H1 (cell line): ENCODE measurements at regions not wholly inside any gene's neighbourhood (a gene's known extent, or its start where the extent isn't known, plus 50 kb on each side); places are given as distances from the start of the nearest gene placed in this dataset.

ENCODE experiments used
- CTCF ChIA-PET: fragments of 300-600 bp; sonication (Branson Sonifier 250); formaldehyde crosslinking; loops from one replicate; lab custom pipeline; 2021; ENCODE audit not compliant: partially characterized antibody; lab: Charles Lee
- POLR2A ChIA-PET: fragments of 300-600 bp; sonication (Branson Sonifier 250); formaldehyde crosslinking; loops from one replicate; lab custom pipeline; 2021; ENCODE audit warnings: inconsistent platforms; ENCODE audit not compliant: partially characterized antibody; lab: Charles Lee
- DNase-seq, 2 experiments: peaks; one replicate each; pipeline versions ENCODE4 v3.0.0 to v3.0.0-alpha.2; 2010 to 2022; ENCODE audit warnings: low spot score in 2 of 2, low read depth in 1 of 2, mixed read lengths in 1 of 2
- FAIRE-seq: peaks from 2 replicates; lab custom pipeline; 2011; peaks lifted over from hg19 to GRCh38; lab: Jason Lieb, UNC
- H2AFZ ChIP-seq: 2 replicates; pipeline ENCODE4 v1.8.1; 2012; ENCODE audit warnings: low read length, inconsistent platforms
- H2AK5ac ChIP-seq: 2 replicates; pipeline ENCODE4 v1.6.1; 2013; ENCODE audit warnings: low read depth, low read length
- H2BK120ac ChIP-seq: replicated peaks from 2 replicates; pipeline ENCODE3; 2013; ENCODE audit warnings: low read depth, low read length, inconsistent platforms
- H2BK12ac ChIP-seq: 2 replicates; pipeline ENCODE4 v1.6.1; 2013; ENCODE audit warnings: low read depth, low read length
- H2BK15ac ChIP-seq: 2 replicates; pipeline ENCODE4 v1.6.1; 2013; ENCODE audit warnings: low read length
- H2BK20ac ChIP-seq: 2 replicates; pipeline ENCODE4 v1.6.1; 2013; ENCODE audit warnings: low read length
- H2BK5ac ChIP-seq: 2 replicates; pipeline ENCODE4 v1.6.1; 2013; ENCODE audit warnings: low read depth, low read length
- H3K14ac ChIP-seq: 2 replicates; pipeline ENCODE4 v1.6.1; 2013; ENCODE audit warnings: inconsistent platforms; ENCODE audit not compliant: insufficient read length
- H3K18ac ChIP-seq: 2 replicates; pipeline ENCODE4 v1.6.1; 2013; ENCODE audit warnings: low read length; ENCODE audit errors: extremely low read depth
- H3K23ac ChIP-seq: 2 replicates; pipeline ENCODE4 v1.6.1; 2013; ENCODE audit warnings: inconsistent platforms; ENCODE audit not compliant: insufficient read length
- H3K23me2 ChIP-seq: 2 replicates; pipeline ENCODE4 v1.6.1; 2013; ENCODE audit warnings: low read depth, low read length
- H3K27ac ChIP-seq: 2 replicates; pipeline ENCODE4 v1.6.1; 2011; ENCODE audit warnings: low read depth, low read length, inconsistent platforms
- H3K27me3 ChIP-seq, 4 experiments: replicated peaks in 1 of 4; 1 replicate in 1 of 4; 2 replicates in 3 of 4; pipeline versions ENCODE4 v1.6.1 to v1.8.1; 2011 to 2013; ENCODE audit warnings: low read length in 3 of 4, mild to moderate bottlenecking in 3 of 4, inconsistent platforms in 2 of 4, mixed read lengths in 2 of 4, moderate library complexity in 1 of 4; ENCODE audit not compliant: control insufficient read depth in 3 of 4, insufficient read depth in 3 of 4; ENCODE audit errors: extremely low read depth in 1 of 4
- H3K36me3 ChIP-seq, 4 experiments: 2 replicates each; pipeline versions ENCODE4 v1.6.1 to v1.8.1; 2011 to 2013; ENCODE audit warnings: mild to moderate bottlenecking in 4 of 4, low read length in 3 of 4, moderate library complexity in 2 of 4, control low read depth in 1 of 4, inconsistent platforms in 1 of 4; ENCODE audit not compliant: insufficient read depth in 4 of 4, control insufficient read depth in 2 of 4
- H3K4ac ChIP-seq: replicated peaks from 2 replicates; pipeline ENCODE3; 2013; ENCODE audit warnings: low read length, low read depth, mixed read lengths, inconsistent platforms; ENCODE audit not compliant: insufficient read length
- H3K4me1 ChIP-seq, 4 experiments: replicated peaks in 1 of 4; 1 replicate in 1 of 4; 2 replicates in 3 of 4; pipeline versions ENCODE4 v1.6.1 to v1.8.1; 2011 to 2013; ENCODE audit warnings: low read length in 3 of 4, inconsistent platforms in 2 of 4, mixed read lengths in 1 of 4; ENCODE audit not compliant: insufficient read depth in 4 of 4, control insufficient read depth in 3 of 4
- H3K4me2 ChIP-seq, 2 experiments: 2 replicates each; pipeline versions ENCODE4 v1.6.1 to v1.8.1; 2011 to 2013; ENCODE audit warnings: low read depth in 2 of 2, low read length in 2 of 2, control low read depth in 1 of 2, inconsistent platforms in 1 of 2, mild to moderate bottlenecking in 1 of 2; ENCODE audit not compliant: insufficient read depth in 1 of 2
- H3K4me3 ChIP-seq, 4 experiments: fragments of 200-600, 300-600 bp in 1 of 4; sonication (generic), shearing (Covaris generic), sonication (Bioruptor Twin) in 1 of 4; 2 replicates each; pipeline versions ENCODE4 v1.5.1 to v1.8.1; 2011 to 2016; ENCODE audit warnings: low read length in 4 of 4, low read depth in 3 of 4, control low read depth in 2 of 4, inconsistent platforms in 2 of 4, mild to moderate bottlenecking in 2 of 4, mixed read lengths in 1 of 4, moderate library complexity in 1 of 4; ENCODE audit not compliant: insufficient read depth in 2 of 4; ENCODE audit errors: extremely low read depth in 1 of 4
- H3K56ac ChIP-seq: replicated peaks from 2 replicates; pipeline ENCODE3; 2013; ENCODE audit warnings: low read depth, mild to moderate bottlenecking, mixed read lengths, low read length, inconsistent platforms; ENCODE audit not compliant: insufficient read length
- H3K79me1 ChIP-seq: 2 replicates; pipeline ENCODE4 v1.6.1; 2013; ENCODE audit warnings: low read depth, low read length, control low read depth
- H3K79me2 ChIP-seq, 2 experiments: 2 replicates each; pipeline versions ENCODE4 v1.6.1 to v1.8.1; 2012 to 2013; ENCODE audit warnings: low read length in 2 of 2, mild to moderate bottlenecking in 2 of 2, inconsistent platforms in 1 of 2; ENCODE audit not compliant: insufficient read depth in 2 of 2, control insufficient read depth in 1 of 2
- H3K9ac ChIP-seq, 4 experiments: replicated peaks in 1 of 4; 1 replicate in 1 of 4; 2 replicates in 3 of 4; pipeline versions ENCODE4 v1.6.1 to v1.8.1; 2011 to 2013; ENCODE audit warnings: low read depth in 3 of 4, low read length in 3 of 4, control low read depth in 2 of 4, mild to moderate bottlenecking in 2 of 4, moderate library complexity in 2 of 4, inconsistent platforms in 1 of 4; ENCODE audit errors: extremely low read depth in 1 of 4
- H3K9me3 ChIP-seq, 2 experiments: 2 replicates each; pipeline versions ENCODE4 v1.6.1 to v1.8.1; 2012 to 2013; ENCODE audit warnings: mild to moderate bottlenecking in 2 of 2, moderate library complexity in 2 of 2, control low read depth in 1 of 2, inconsistent platforms in 1 of 2, low read depth in 1 of 2, low read length in 1 of 2, mixed read lengths in 1 of 2; ENCODE audit not compliant: insufficient read depth in 2 of 2
- H4K20me1 ChIP-seq, 2 experiments: replicated peaks in 1 of 2; 2 replicates each; pipeline versions ENCODE3 to v1.8.1; 2011 to 2013; ENCODE audit warnings: inconsistent platforms in 2 of 2, low read length in 2 of 2, mild to moderate bottlenecking in 1 of 2; ENCODE audit not compliant: insufficient read depth in 2 of 2, control insufficient read depth in 1 of 2
- H4K5ac ChIP-seq: 2 replicates; pipeline ENCODE4 v1.6.1; 2013; ENCODE audit warnings: low read length, low read depth, mixed read lengths, inconsistent platforms; ENCODE audit not compliant: insufficient read length
- H4K8ac ChIP-seq: 2 replicates; pipeline ENCODE4 v1.8.0; 2013; ENCODE audit warnings: mild to moderate bottlenecking, moderate library complexity, low read length, inconsistent platforms; ENCODE audit not compliant: insufficient read depth; ENCODE audit errors: extremely low read depth
- H4K91ac ChIP-seq: replicated peaks from 2 replicates; pipeline ENCODE3; 2013; ENCODE audit warnings: low read length, mixed read lengths, inconsistent platforms; ENCODE audit not compliant: insufficient read length
- CHD1 ChIP-seq: IDR thresholded peaks from 2 replicates; pipeline ENCODE4 v1.6.1; 2012; ENCODE audit warnings: low read depth, low read length, improper control_type of control experiment
- EGR1 ChIP-seq: IDR thresholded peaks from 2 replicates; pipeline ENCODE4 v1.6.1; 2011; ENCODE audit warnings: low read depth, low read length, borderline replicate concordance
- HDAC2 ChIP-seq, 2 experiments: fragments of 300-600 bp in 1 of 2; sonication (generic) in 1 of 2; IDR thresholded peaks; 2 replicates each; pipeline ENCODE4 v1.6.1; 2011 to 2012; ENCODE audit warnings: low read depth in 2 of 2, low read length in 2 of 2, mild to moderate bottlenecking in 2 of 2, moderate library complexity in 2 of 2, borderline replicate concordance in 1 of 2, inconsistent platforms in 1 of 2
- KDM1A ChIP-seq: fragments of 200-600, 300-600 bp; sonication (generic); IDR thresholded peaks from 2 replicates; pipeline ENCODE4 v1.7.1; 2016; ENCODE audit warnings: mild to moderate bottlenecking, low read length, borderline replicate concordance
- KDM4A ChIP-seq: IDR thresholded peaks from one replicate; pipeline ENCODE4 v1.7.1; 2012; ENCODE audit warnings: low read depth, mild to moderate bottlenecking, moderate library complexity, low read length, inconsistent platforms; ENCODE audit not compliant: severe bottlenecking
- RNF2 ChIP-seq: fragments of 200-900, 300-1000 bp; sonication (generic); IDR thresholded peaks from 2 replicates; pipeline ENCODE4 v1.7.1; 2016; ENCODE audit warnings: borderline replicate concordance, low read depth, mild to moderate bottlenecking, antibody characterized with exemption, low read length; ENCODE audit not compliant: poor library complexity, severe bottlenecking; ENCODE audit errors: missing control alignments
- WGBS, 2 experiments: shearing (Covaris generic) in 1 of 2; methylation state at CpG; one replicate each; pipeline versions ENCODE4 v1.1.6 to v1.1.7; 2013 to 2015; ENCODE audit warnings: low lambda C conversion rate in 2 of 2, mixed read lengths in 2 of 2, inconsistent platforms in 1 of 2, low coverage in 1 of 2, missing lambda C conversion rate in 1 of 2; ENCODE audit not compliant: insufficient replicate concordance in 2 of 2, insufficient coverage in 1 of 2, insufficient read length in 1 of 2; ENCODE audit errors: extremely low coverage in 1 of 2, missing lambda C conversion rate in 1 of 2; 5-methylcytosine and 5-hydroxymethylcytosine counted together
- TF ChIP-seq, protein P1 (sequence below): IDR thresholded peaks from 2 replicates; pipeline ENCODE4 v1.6.1; 2011; ENCODE audit warnings: low read length, improper control_type of control experiment
- TF ChIP-seq, protein P2 (sequence below): IDR thresholded peaks from 2 replicates; pipeline ENCODE4 v1.6.1; 2012; ENCODE audit warnings: inconsistent platforms
- TF ChIP-seq, protein P3 (sequence below): IDR thresholded peaks from 2 replicates; pipeline ENCODE4 v1.6.1; 2012; ENCODE audit warnings: low read length, inconsistent platforms

DNA sequence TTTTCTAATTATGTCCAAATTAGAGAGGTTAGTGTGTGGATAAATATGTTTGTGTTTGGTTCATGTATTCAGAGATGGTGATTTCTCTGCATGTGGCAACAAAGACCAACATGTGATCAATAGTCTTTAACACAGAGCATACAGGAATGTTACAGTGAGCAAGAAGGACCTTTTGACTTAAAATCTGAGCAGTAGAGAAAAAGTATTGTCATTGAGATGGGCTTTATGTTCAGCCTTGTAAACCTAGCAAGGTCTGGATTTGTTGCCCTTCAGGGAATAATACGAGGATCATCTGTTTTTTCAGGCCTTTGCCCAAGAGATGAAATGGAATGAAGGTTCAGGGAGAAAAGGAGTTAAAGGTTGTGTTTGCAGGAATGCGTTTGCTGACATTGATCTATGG lies 161.8 kb upstream of the NECTIN3 start:
- Histone ChIP-seq H4K91ac (no peak overlapping the region), H3K27me3 (no peaks in the 10 kb centered on the region), H2BK20ac (no peak overlapping the region), H3K56ac (no peak overlapping the region), H3K79me1 (no peaks in the 10 kb centered on the region), H3K9ac (no peak overlapping the region), H3K23me2 (no peaks in the 10 kb centered on the region), H3K36me3 (no peaks in the 10 kb centered on the region), H3K4me1 (peaks cover 0 to 4% (median 1%) of the 10 kb centered on the region in 4 experiments; a peak in 2 of 7 replicates), H2AK5ac (no peak overlapping the region), H2BK15ac (no peak overlapping the region), H2BK12ac (no peak overlapping the region), H4K20me1 (peaks cover 0 to 3% of the 10 kb centered on the region in 2 experiments), H3K14ac (no peak overlapping the region), H3K27ac (no peak overlapping the region), H3K9me3 (no peaks in the 10 kb centered on the region), H3K79me2 (peaks cover 0 to 54% of the 10 kb centered on the region in 2 experiments; a peak in 2 of 4 replicates), H2AFZ (no peak overlapping the region), H3K4me2 (no peak overlapping the region), H3K4me3 (no peak overlapping the region), H2BK5ac (no peak overlapping the region), H3K23ac (no peak overlapping the region), H3K4ac (no peak overlapping the region), H4K8ac (no peak overlapping the region), H4K5ac (no peak overlapping the region), H2BK120ac (no peak overlapping the region), H3K18ac (no peak overlapping the region)
- 71% methylated on average over 2 of the region's 2 CpGs; no CpG with 5 or more reads in 1 of the 2 experiments for WGBS, 2 experiments
- no peak for DNase-seq
- FAIRE-seq, result peak; percentile 60
- ChIA-PET CTCF (no interaction called here), POLR2A (no interaction called here)
- TF ChIP-seq RNF2, result no peak
- TF ChIP-seq, protein P1, sequence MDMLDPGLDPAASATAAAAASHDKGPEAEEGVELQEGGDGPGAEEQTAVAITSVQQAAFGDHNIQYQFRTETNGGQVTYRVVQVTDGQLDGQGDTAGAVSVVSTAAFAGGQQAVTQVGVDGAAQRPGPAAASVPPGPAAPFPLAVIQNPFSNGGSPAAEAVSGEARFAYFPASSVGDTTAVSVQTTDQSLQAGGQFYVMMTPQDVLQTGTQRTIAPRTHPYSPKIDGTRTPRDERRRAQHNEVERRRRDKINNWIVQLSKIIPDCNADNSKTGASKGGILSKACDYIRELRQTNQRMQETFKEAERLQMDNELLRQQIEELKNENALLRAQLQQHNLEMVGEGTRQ, result no peak
- TF ChIP-seq, protein P2, sequence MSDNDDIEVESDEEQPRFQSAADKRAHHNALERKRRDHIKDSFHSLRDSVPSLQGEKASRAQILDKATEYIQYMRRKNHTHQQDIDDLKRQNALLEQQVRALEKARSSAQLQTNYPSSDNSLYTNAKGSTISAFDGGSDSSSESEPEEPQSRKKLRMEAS, result no peak
- no peak for TF ChIP-seq KDM4A
- TF ChIP-seq, protein P3, sequence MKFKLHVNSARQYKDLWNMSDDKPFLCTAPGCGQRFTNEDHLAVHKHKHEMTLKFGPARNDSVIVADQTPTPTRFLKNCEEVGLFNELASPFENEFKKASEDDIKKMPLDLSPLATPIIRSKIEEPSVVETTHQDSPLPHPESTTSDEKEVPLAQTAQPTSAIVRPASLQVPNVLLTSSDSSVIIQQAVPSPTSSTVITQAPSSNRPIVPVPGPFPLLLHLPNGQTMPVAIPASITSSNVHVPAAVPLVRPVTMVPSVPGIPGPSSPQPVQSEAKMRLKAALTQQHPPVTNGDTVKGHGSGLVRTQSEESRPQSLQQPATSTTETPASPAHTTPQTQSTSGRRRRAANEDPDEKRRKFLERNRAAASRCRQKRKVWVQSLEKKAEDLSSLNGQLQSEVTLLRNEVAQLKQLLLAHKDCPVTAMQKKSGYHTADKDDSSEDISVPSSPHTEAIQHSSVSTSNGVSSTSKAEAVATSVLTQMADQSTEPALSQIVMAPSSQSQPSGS, result no peak
- TF ChIP-seq HDAC2 (IDR thresholded peaks at IDR 0.05; ENCODE audit: borderline replicate concordance in 1 of 2, low read depth in 2 of 2, low read length in 2 of 2), result no peak
- no peak for TF ChIP-seq CHD1
- no peak for TF ChIP-seq KDM1A
- TF ChIP-seq EGR1, result no peak
